SJCRH30 (cell line): ENCODE measurements at regions not wholly inside any gene's neighbourhood (a gene's known extent, or its start where the extent isn't known, plus 50 kb on each side); places are given as distances from the start of the nearest gene placed in this dataset.

Experiments used
- DNase-seq, 2 experiments: peaks; one replicate each; pipeline ENCODE4 v3.0.0-alpha.2; 2015 to 2020
- H3K27ac ChIP-seq: fragments of 250-450 bp; sonication (Bioruptor Pico); 2 replicates; pipeline ENCODE4 v1.5.1; 2020; ENCODE audit warnings: mild to moderate bottlenecking, moderate library complexity
- H3K27me3 ChIP-seq: fragments of 250-450 bp; sonication (Bioruptor Pico); 2 replicates; pipeline ENCODE4 v1.5.1; 2020; ENCODE audit warnings: mild to moderate bottlenecking, moderate library complexity
- H3K36me3 ChIP-seq: fragments of 250-450 bp; sonication (Bioruptor Pico); 2 replicates; pipeline ENCODE4 v1.5.1; 2020; ENCODE audit warnings: mild to moderate bottlenecking, moderate library complexity
- H3K4me1 ChIP-seq: fragments of 250-450 bp; sonication (Bioruptor Pico); 2 replicates; pipeline ENCODE4 v1.5.1; 2020; ENCODE audit warnings: mild to moderate bottlenecking, moderate library complexity
- H3K4me3 ChIP-seq: fragments of 250-450 bp; sonication (Bioruptor Pico); 2 replicates; pipeline ENCODE4 v1.5.1; 2020; ENCODE audit warnings: mild to moderate bottlenecking, moderate library complexity
- H3K9me3 ChIP-seq: fragments of 250-450 bp; sonication (Bioruptor Pico); replicated peaks from 2 replicates; pipeline ENCODE4 v1.5.1; 2020; ENCODE audit warnings: mild to moderate bottlenecking, moderate library complexity

- Histone ChIP-seq H3K4me3 (no peak overlapping the region), H3K9me3 (no peaks in the 10 kb centered on the region), H3K4me1 (no peaks in the 10 kb centered on the region), H3K27ac (no peak overlapping the region), H3K36me3 (no peaks in the 10 kb centered on the region), H3K27me3 (no peaks in the 10 kb centered on the region)
- no peak for DNase-seq
Observed at GRCh38 chr5:3350781-3351180, 244.9 kb upstream of the IRX1 start.

GRCh38 chr5:3349704-3350565 is 245.7 kb upstream of the IRX1 start:
- Histone ChIP-seq H3K36me3 (no peaks in the 10 kb centered on the region), H3K27me3 (no peaks in the 10 kb centered on the region), H3K4me1 (no peaks in the 10 kb centered on the region), H3K9me3 (no peaks in the 10 kb centered on the region), H3K4me3 (no peak overlapping the region), H3K27ac (no peak overlapping the region)
- no peak for DNase-seq

GRCh38 chr5:3348576-3349535 is 246.8 kb upstream of the IRX1 start:
- no peak for DNase-seq
- no peaks in the 10 kb centered on the region for H3K27me3 ChIP-seq
- H3K9me3 ChIP-seq = no peaks in the 10 kb centered on the region
- no peaks in the 10 kb centered on the region for H3K4me1 ChIP-seq
- H3K27ac ChIP-seq = no peak overlapping the region
- no peak overlapping the region for H3K4me3 ChIP-seq
- no peaks in the 10 kb centered on the region for H3K36me3 ChIP-seq

GRCh38 chr5:3347741-3348140 is 247.9 kb upstream of the IRX1 start:
- Histone ChIP-seq H3K27ac (no peak overlapping the region), H3K4me1 (no peaks in the 10 kb centered on the region), H3K36me3 (no peaks in the 10 kb centered on the region), H3K4me3 (no peak overlapping the region), H3K27me3 (no peaks in the 10 kb centered on the region), H3K9me3 (no peaks in the 10 kb centered on the region)
- DNase-seq = no peak

- Histone ChIP-seq H3K27me3 (no peaks in the 10 kb centered on the region), H3K27ac (no peak overlapping the region), H3K4me3 (no peak overlapping the region), H3K36me3 (no peaks in the 10 kb centered on the region), H3K4me1 (no peaks in the 10 kb centered on the region), H3K9me3 (no peaks in the 10 kb centered on the region)
- DNase-seq = no peak
Observed at GRCh38 chr5:3346111-3346820, 249.4 kb upstream of the IRX1 start.

DNA sequence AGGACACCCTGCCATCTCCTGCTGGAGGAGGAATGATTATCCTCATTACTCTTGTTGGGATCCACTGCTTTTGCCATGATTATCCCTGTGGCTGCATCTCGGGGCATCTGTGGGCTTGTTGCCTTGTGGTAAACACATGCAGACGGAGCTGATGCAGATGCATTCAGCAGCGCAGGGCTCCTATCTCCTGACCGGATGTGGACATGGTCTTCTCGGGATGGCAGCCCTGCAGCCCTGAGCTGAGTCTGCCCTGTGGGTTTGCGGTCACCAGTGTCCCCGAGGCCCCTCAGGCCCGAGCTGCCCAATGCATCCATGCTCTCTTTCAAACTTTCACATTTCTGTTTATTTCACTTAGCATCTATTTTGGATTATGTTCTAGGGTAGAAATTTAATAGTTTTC is 250.4 kb upstream of the IRX1 start:
- Histone ChIP-seq H3K36me3 (no peaks in the 10 kb centered on the region), H3K4me3 (no peak overlapping the region), H3K9me3 (no peaks in the 10 kb centered on the region), H3K27me3 (no peaks in the 10 kb centered on the region), H3K27ac (no peak overlapping the region), H3K4me1 (no peaks in the 10 kb centered on the region)
- no peak for DNase-seq

DNA sequence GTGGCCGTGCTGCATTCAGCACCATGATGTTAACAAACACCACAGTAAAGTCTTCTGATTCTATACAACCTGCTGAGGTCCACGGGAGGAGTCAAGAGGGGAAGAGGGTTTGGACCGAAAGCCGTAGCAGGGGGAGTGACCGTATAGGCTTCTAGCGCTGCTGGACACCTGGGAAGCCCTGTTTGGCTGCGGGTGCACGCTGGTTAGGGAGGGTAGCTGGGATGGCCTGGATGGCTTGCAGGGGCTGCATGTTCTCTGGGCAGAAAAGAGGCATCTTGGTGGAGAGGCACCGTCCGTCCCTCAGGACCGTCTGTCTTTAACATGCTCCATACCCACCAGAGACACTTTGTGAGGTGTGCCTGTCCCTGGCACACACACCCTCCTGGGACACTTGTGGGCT is 251.0 kb upstream of the IRX1 start:
- H3K36me3 ChIP-seq = no peaks in the 10 kb centered on the region
- H3K4me3 ChIP-seq = no peak overlapping the region
- no peak overlapping the region for H3K27ac ChIP-seq
- DNase-seq = no peak
- H3K9me3 ChIP-seq = no peaks in the 10 kb centered on the region
- H3K4me1 ChIP-seq = no peaks in the 10 kb centered on the region
- H3K27me3 ChIP-seq = no peaks in the 10 kb centered on the region

GRCh38 chr5:3343911-3344310 is 251.7 kb upstream of the IRX1 start:
- no peak for DNase-seq
- Histone ChIP-seq H3K36me3 (no peaks in the 10 kb centered on the region), H3K4me3 (no peak overlapping the region), H3K27ac (no peak overlapping the region), H3K27me3 (no peaks in the 10 kb centered on the region), H3K9me3 (no peaks in the 10 kb centered on the region), H3K4me1 (no peaks in the 10 kb centered on the region)

DNA sequence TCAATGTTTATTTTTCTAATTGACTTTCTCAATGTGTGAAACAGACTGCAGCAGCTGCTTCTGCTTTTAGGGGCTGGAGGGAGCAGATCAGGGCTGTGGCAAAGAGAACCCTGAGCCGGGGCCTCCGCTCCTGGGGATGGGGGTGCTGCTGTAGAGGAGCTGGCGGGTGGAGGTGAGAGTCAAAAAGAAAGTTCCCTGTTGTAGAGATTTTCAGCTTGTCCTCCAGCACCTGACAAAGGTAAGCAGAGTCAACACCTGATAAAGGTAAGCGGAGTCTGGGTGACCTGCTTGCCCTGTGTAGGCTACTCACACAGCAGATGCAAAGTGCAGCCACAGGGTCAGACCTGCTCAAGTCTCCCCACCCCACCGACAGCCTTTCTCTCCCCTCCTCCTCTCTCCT is 252.4 kb upstream of the IRX1 start:
- H3K4me3 ChIP-seq = no peak overlapping the region
- no peaks in the 10 kb centered on the region for H3K27me3 ChIP-seq
- H3K27ac ChIP-seq = no peak overlapping the region
- no peaks in the 10 kb centered on the region for H3K36me3 ChIP-seq
- H3K4me1 ChIP-seq = no peaks in the 10 kb centered on the region
- H3K9me3 ChIP-seq = no peaks in the 10 kb centered on the region
- no peak for DNase-seq

DNA sequence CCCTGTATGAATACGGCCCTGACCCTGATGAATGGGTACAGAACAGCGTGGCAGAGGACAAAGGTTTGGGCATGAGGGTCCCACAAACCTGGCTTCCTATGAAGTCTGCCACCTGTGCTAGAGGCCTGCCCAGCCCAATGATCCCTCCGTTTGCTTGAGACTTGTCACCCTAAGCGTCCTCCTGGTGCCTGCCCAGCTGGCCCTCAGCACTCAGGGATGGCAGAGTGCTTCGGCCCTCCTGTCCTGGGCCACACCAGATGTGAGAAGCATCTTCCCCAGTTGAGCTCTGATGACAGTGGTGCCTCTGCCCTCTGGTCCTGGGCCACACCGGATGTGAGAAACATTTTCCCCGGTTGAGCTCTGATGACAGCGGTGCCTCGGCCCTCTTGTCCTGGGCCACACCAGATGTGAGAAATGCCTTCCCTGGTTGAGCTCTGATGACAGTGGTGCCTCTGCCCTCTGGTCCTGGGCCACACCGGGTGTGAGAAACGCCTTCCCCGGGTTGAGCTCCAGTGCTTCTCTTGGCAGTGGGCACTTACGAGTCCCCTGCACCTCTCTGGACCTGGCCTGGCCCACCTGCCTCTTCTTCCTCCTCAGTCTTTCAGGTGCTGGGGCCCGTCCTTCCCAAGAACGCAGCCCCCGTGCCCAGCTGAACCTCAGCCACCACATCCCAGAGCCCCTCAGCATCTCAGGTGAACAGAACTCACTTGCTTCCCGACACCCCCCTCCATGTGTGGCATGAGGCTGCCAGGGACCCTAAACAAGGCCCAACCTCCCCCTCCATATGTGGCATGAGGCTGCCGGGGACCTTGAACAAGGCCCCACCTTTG is 253.1 kb upstream of the IRX1 start:
- Histone ChIP-seq H3K9me3 (no peaks in the 10 kb centered on the region), H3K27ac (no peak overlapping the region), H3K36me3 (no peaks in the 10 kb centered on the region), H3K27me3 (no peaks in the 10 kb centered on the region), H3K4me1 (no peaks in the 10 kb centered on the region), H3K4me3 (no peak overlapping the region)
- no peak for DNase-seq

DNA sequence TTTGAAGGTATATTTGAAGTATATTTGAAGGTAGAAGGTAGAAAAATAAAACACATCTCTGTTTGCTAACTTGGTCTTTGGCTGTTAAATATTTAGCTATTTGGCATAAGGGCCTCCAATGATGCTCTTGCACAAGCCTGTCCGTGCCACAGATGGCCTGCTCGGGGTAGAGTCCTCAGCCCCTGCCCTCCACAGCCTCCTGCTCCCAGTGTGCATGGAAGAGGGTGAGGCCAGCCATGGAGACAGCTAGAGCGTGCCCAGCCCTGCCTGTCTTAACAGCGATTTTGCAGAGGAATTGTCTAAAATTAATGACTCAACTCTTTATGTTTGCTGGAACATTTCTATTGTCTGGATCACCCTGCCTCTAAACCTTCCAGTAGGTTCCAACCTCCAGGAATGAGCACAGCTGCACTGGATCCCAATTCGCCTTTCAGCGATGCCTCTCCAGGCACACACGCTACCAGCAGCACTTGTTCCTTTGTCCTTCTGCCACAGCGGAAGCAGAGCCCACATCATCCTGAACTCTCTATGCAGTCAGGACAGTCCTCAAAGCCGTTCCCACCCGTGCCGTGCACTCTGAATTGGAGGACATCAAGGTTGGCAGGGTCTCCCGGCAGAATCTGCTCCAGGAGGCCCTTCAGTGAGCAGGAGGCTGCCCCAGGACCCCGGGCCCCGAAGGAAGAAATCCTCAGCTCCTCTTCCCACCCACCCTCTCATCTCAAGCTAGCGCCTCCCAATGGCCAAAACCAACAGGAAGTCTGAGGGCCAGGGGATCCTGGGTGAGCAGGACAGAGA is 254.0 kb upstream of the IRX1 start:
- Histone ChIP-seq H3K4me3 (no peak overlapping the region), H3K9me3 (no peaks in the 10 kb centered on the region)

DNA sequence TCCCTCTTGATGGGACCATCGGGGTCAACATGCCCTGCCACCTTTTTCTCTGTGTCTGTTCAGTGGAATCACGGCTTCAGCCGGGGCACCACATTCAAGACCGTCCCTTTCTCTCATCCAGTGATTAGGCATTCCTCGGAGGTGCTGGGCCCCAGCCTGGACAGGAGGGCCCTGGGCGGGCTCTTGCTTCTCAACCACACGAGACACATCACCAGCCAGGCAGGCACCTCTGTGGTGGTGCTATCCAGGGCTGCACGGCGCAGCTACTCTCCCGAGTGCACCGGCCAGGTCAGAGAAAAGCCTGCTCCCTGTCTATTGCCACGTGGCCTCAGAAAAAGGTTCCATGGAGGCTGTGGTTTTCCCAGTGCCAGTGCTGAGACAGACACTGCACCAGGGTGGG is 255.2 kb upstream of the IRX1 start:
- DNase-seq = no peak
- no peak overlapping the region for H3K27ac ChIP-seq
- no peaks in the 10 kb centered on the region for H3K36me3 ChIP-seq
- no peak overlapping the region for H3K4me3 ChIP-seq
- no peaks in the 10 kb centered on the region for H3K27me3 ChIP-seq
- no peaks in the 10 kb centered on the region for H3K4me1 ChIP-seq
- H3K9me3 ChIP-seq = no peaks in the 10 kb centered on the region

More for the DNA sequence above, 254.0 kb upstream of the IRX1 start:
- H3K4me1 ChIP-seq = no peaks in the 10 kb centered on the region
- no peaks in the 10 kb centered on the region for H3K36me3 ChIP-seq
- no peak for DNase-seq
- H3K27ac ChIP-seq = no peak overlapping the region
- H3K27me3 ChIP-seq = no peaks in the 10 kb centered on the region

- no peaks in the 10 kb centered on the region for H3K27me3 ChIP-seq
- H3K27ac ChIP-seq = no peak overlapping the region
- DNase-seq = no peak
- H3K36me3 ChIP-seq = no peaks in the 10 kb centered on the region
- H3K4me3 ChIP-seq = no peak overlapping the region
- no peaks in the 10 kb centered on the region for H3K4me1 ChIP-seq
- no peaks in the 10 kb centered on the region for H3K9me3 ChIP-seq
Observed at GRCh38 chr5:3339798-3340115, 255.9 kb upstream of the IRX1 start.
